Stomach (tissue), 8 donors: ENCODE measurements at regions not wholly inside any gene's neighbourhood (a gene's known extent, or its start where the extent isn't known, plus 50 kb on each side); places are given as distances from the start of the nearest gene placed in this dataset.
"Not testable (repeated sequence)": the region's sequence is repeated elsewhere in the genome, so short reads cannot be mapped to it uniquely, and the experiment has no call there.

Source experiments
- DNase-seq, 2 donors: peaks; one replicate each; pipeline versions ENCODE4 v3.0.0 to v3.0.0-alpha.2; 2013 to 2019
- H3K27ac ChIP-seq, 5 donors: fragments of 200-600 bp in 4 of 5; sonication (generic) in 4 of 5; one replicate each; pipeline ENCODE4 v1.5.1; 2013 to 2019; ENCODE audit warnings: mild to moderate bottlenecking in 1 of 5, moderate library complexity in 1 of 5
- H3K27me3 ChIP-seq, 3 donors: fragments of 200-600 bp; sonication (generic); one replicate each; pipeline ENCODE4 v1.5.1; 2017 to 2019; ENCODE audit warnings: mixed run types in 1 of 3
- H3K36me3 ChIP-seq, 4 donors: fragments of 200-600 bp; sonication (generic); 1 replicate in 3 of 4; 2 replicates in 1 of 4; pipeline ENCODE4 v1.5.1; 2016 to 2019
- H3K4me1 ChIP-seq, 4 donors: fragments of 200-600 bp; sonication (generic); one replicate each; pipeline ENCODE4 v1.5.1; 2016 to 2019
- H3K4me3 ChIP-seq, 4 donors: fragments of 200-600 bp; sonication (generic) in 3 of 4; one replicate each; pipeline ENCODE4 v1.5.1; 2016 to 2019; ENCODE audit warnings: mild to moderate bottlenecking in 1 of 4
- H3K9me3 ChIP-seq, 4 donors: fragments of 200-600 bp; sonication (generic); one replicate each; pipeline ENCODE4 v1.5.1; 2016 to 2019
- CTCF ChIP-seq, 7 experiments: fragments of 450-650 bp in 4 of 7; fragments of 200-600 bp in 3 of 7; sonication (generic) in 3 of 7; IDR thresholded peaks; one replicate each; pipeline ENCODE4 v1.5.1; 2016 to 2019; ENCODE audit warnings: antibody characterized with exemption in 7 of 7, control low read depth in 2 of 7, mild to moderate bottlenecking in 1 of 7
- EP300 ChIP-seq: sonication (generic); formaldehyde crosslinking; IDR thresholded peaks from one replicate; pipeline ENCODE4 v1.6.1; 2017; ENCODE audit warnings: antibody characterized with exemption
- POLR2A ChIP-seq, 4 donors: fragments of 450-650 bp; IDR thresholded peaks; one replicate each; pipeline ENCODE4 v1.6.1; 2016; ENCODE audit warnings: antibody characterized with exemption in 4 of 4, control low read depth in 2 of 4, mild to moderate bottlenecking in 1 of 4, moderate library complexity in 1 of 4
- POLR2AphosphoS5 ChIP-seq, 3 donors: sonication (generic); formaldehyde crosslinking; IDR thresholded peaks; one replicate each; pipeline ENCODE4 v1.6.1; 2016; ENCODE audit warnings: antibody characterized with exemption in 3 of 3
- WGBS, 5 donors: extraction: QIAGEN DNeasy Blood & Tissue Kit in 3 of 5; methylation state at CpG; one replicate each; pipeline versions ENCODE4 v1.1.5 to v1.1.7; 2013 to 2018; 5-methylcytosine and 5-hydroxymethylcytosine counted together
- intact Hi-C: fragments of 100-400 bp; cut with DNase I; formaldehyde crosslinking; loops from one replicate; pipeline ENCODE4 v1.15.1; 2023; ENCODE audit warnings: low total_unique reads
- donor health status: healthy with polysubstance abuse.
- donor health status: Bipolar disorder and iron deficiency.
- donor health status: healthy.

- TF ChIP-seq CTCF (IDR thresholded peaks at IDR 0.05) (no peak), POLR2AphosphoS5 (IDR thresholded peaks at IDR 0.05) (no peak), EP300 (no peak), POLR2A (IDR thresholded peaks at IDR 0.05) (no peak)
- DNase-seq: no peak
- H3K36me3 ChIP-seq: no peaks in the 10 kb centered on the region
- H3K4me1 ChIP-seq: peaks cover 0 to 4% (median 0%) of the 10 kb centered on the region in 4 donors
- intact Hi-C loops: no loop called here
- H3K4me3 ChIP-seq: no peak overlapping the region
- no peak overlapping the region for H3K27ac ChIP-seq
- no peaks in the 10 kb centered on the region for H3K9me3 ChIP-seq
- WGBS, 5 donors: 63 to 88% (median 83%) methylated on average over 1 of the region's 1 CpG
- no peaks in the 10 kb centered on the region for H3K27me3 ChIP-seq
Measured at GRCh38 chr11:16577490-16577889, 161.0 kb upstream of the C11orf58 start.

DNA sequence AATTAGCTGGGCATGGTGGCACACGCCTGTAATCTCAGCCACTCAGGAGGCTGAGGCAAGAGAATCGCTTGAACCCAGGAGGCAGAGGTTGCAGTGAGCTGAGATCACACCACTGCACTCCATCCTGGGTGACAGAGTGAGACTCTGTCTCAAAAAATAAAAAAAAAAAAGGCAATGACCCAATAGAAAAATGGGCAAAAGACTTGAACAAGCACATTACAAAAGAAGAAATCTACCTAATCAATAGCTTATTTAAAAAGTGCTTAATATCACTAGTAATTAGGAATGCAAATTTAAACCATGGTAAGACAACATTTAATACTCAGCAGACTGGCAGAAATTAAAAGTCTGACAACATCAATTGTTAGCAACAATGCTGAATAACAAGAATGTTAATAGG is 163.6 kb upstream of the C11orf58 start:
- H3K9me3 ChIP-seq, intact Hi-C loops, H3K27me3 ChIP-seq, H3K4me3 ChIP-seq, DNase-seq, H3K36me3 ChIP-seq, H3K4me1 ChIP-seq, H3K27ac ChIP-seq: not testable (repeated sequence)
- 82 to 98% (median 97%) methylated on average over 2 of the region's 2 CpGs for WGBS, 5 donors

- DNase-seq: peak in 1 of 2 donors; percentile 7
- intact Hi-C loops: no loop called here
- H3K4me3 ChIP-seq: no peak overlapping the region
- peaks cover 0 to 4% (median 0%) of the 10 kb centered on the region in 4 donors for H3K4me1 ChIP-seq
- no peak for TF ChIP-seq POLR2A (IDR thresholded peaks at IDR 0.05)
- no peak for TF ChIP-seq CTCF (IDR thresholded peaks at IDR 0.05)
- no peak for TF ChIP-seq POLR2AphosphoS5 (IDR thresholded peaks at IDR 0.05)
- TF ChIP-seq EP300: no peak
- no peaks in the 10 kb centered on the region for H3K27me3 ChIP-seq
- no peaks in the 10 kb centered on the region for H3K9me3 ChIP-seq
- H3K27ac ChIP-seq: no peak overlapping the region
- no peaks in the 10 kb centered on the region for H3K36me3 ChIP-seq
Measured at GRCh38 chr11:16572945-16573344, 165.5 kb upstream of the C11orf58 start.

- Histone ChIP-seq H3K4me1 (no peaks in the 10 kb centered on the region), H3K9me3 (no peaks in the 10 kb centered on the region), H3K27ac (no peak overlapping the region), H3K27me3 (no peaks in the 10 kb centered on the region), H3K4me3 (no peak overlapping the region), H3K36me3 (no peaks in the 10 kb centered on the region)
- intact Hi-C loops: no loop called here
- TF ChIP-seq EP300 (no peak), POLR2AphosphoS5 (IDR thresholded peaks at IDR 0.05) (no peak), POLR2A (IDR thresholded peaks at IDR 0.05) (no peak)
- no peak for DNase-seq
Measured at GRCh38 chr11:16561150-16561549, 177.3 kb upstream of the C11orf58 start.

- no peak for DNase-seq
- intact Hi-C loops: no loop called here
- WGBS, 5 donors: 56 to 89% (median 84%) methylated on average over 1 of the region's 1 CpG
- TF ChIP-seq CTCF (IDR thresholded peaks at IDR 0.05): no peak
- TF ChIP-seq POLR2AphosphoS5 (IDR thresholded peaks at IDR 0.05): no peak
- TF ChIP-seq POLR2A (IDR thresholded peaks at IDR 0.05): no peak
- no peak for TF ChIP-seq EP300
- Histone ChIP-seq H3K4me3 (no peak overlapping the region), H3K27ac (no peak overlapping the region), H3K27me3 (no peaks in the 10 kb centered on the region), H3K4me1 (no peaks in the 10 kb centered on the region), H3K36me3 (no peaks in the 10 kb centered on the region), H3K9me3 (no peaks in the 10 kb centered on the region)
Measured at GRCh38 chr11:16558494-16558893, 180.0 kb upstream of the C11orf58 start.
